Astrocyte of the hippocampus (primary cell): ENCODE measurements at regions not wholly inside any gene's neighbourhood (a gene's known extent, or its start where the extent isn't known, plus 50 kb on each side); places are given as distances from the start of the nearest gene placed in this dataset.

Experiments used
- DNase-seq: peaks from one replicate; pipeline ENCODE4 v3.0.0; 2011; ENCODE audit warnings: low read depth, low spot score

DNA sequence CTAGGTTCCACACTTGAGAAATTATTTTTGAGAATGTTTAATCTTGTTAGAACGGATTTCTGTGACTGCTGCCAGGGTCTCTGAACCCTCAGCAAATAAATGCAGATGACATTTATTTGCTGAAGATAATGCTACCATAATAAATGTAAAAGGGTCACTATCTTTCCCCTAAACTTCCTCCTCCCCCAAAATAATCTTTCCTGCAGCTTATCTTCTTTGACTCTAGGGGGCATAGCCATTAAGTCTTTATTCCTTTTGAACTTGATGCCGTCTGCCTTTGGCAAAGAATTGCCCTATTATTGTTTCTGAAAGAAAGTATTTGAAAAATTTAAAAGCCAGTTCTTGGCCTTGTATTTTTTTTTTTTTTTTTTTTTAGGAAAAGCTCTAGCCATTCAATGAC lies 63.6 kb upstream of the ACSL3 start:
- peak; percentile 60 for DNase-seq

DNA sequence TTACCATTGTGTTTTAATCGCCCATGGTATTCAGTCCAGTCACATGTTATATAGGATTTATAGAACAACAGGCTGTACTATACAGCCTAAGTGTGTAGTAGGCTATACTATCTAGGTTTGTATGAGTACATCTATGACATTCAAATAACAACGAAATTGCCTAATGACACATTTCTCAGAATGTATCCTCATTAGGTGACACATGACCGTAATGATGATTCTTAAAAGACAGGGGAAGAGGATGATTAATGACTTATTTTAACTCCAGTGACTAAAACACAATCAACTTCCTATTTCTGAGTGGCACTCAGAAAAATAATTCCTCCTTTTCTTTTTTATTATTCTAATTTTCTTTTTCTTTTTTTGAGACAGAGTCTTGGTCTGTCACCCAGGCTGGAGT lies 63.0 kb upstream of the ACSL3 start:
- DNase-seq, result no peak

DNA sequence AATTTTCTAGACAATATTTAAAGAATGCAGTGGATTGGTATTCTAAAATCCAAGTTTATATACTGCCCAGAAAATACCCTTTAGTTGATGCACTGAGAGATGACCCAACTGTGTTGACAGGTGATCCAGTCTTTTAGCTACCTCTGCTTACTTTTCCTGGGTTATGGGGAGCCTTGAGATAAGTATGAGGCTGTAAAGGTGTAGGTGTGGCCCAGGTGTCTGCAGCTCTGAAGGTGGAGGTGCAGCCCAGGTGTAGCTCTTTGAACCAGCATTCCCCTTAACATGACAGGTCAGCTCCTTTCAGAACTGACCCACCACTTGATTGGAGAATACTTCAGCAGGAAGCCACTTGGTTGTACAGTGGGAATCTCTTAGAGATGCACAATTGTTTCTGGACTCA lies 62.3 kb upstream of the ACSL3 start:
- DNase-seq, result no peak

DNA sequence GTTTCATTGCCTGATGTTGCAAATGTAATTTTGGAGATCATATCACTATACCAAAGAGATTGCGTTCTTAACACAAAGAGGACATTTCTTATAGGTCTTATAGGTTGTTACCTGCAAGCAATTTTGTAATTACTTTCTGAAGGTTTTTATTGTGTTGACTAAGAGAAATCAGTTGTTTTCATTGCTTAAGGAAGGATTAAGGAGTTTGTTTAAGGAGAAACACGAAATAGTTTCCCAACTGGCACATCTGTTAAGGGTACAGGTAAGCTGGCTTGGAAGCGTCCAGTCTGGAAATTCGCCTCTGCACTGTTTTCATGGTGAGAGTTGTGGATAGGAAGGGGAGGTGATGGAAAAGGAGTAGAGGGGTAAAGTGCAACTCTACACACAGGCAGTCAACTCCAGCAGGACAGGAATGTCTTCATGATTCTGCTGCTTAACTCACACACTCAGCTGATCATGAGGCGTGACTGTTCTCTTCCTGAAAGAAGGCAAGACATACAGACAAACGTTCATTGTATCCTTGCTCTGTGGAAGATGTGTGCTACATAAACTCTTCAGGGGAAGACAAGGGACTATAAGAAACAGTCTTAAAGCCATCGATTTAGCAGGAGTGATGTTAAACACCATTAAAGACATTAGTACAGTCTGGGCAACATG lies 61.4 kb upstream of the ACSL3 start:
- DNase-seq, result no peak

DNA sequence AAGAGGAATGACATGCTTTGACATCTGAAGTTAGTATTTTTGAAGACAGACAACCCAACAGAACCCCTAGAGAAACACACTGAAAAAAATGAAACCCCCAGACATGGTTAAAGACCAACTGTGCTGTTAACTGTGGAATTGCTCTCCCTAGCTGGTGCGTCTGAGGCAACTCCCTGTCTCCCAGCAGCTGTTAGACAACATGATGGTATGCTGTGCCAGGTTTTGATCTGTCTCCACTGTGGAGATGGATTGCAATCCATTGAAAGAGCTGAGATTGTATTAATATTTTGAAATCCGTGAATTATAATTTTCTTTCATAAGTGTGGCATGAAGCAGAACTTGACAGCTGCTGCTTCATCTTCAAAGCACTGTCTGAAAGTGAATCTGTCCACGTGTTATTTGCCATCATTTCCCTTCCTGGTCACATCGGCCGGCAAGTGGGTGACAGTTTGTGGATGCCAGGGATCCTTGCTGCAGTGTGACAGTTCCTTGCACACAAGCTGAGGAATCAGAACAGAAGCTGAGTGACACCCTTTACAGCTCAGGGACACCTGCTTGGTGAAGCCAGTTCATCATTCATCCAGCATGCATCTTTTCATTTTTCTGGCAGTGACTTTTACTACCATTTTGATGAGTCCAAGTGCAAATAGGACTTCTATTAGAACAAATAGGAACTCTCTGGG lies 58.2 kb upstream of the ACSL3 start:
- no peak for DNase-seq

DNA sequence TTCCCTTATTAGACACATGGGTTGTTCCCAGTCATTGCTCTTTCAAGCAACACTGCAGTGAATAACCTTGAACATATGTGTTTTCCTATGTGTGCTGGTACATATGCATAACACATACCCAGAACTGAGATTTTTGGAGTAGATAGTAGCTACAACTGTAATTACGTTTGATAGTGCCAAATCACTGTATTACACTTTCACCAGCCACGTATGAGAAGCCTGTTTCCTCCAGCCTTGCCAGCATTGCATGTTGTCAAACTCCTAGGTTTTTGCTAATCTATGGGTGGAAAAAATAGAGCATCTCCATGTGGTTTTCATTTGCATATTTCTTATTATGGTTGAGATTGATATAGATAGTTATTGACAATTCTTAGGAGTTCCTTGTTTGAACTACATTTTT lies 56.5 kb upstream of the ACSL3 start:
- DNase-seq, result no peak

DNA sequence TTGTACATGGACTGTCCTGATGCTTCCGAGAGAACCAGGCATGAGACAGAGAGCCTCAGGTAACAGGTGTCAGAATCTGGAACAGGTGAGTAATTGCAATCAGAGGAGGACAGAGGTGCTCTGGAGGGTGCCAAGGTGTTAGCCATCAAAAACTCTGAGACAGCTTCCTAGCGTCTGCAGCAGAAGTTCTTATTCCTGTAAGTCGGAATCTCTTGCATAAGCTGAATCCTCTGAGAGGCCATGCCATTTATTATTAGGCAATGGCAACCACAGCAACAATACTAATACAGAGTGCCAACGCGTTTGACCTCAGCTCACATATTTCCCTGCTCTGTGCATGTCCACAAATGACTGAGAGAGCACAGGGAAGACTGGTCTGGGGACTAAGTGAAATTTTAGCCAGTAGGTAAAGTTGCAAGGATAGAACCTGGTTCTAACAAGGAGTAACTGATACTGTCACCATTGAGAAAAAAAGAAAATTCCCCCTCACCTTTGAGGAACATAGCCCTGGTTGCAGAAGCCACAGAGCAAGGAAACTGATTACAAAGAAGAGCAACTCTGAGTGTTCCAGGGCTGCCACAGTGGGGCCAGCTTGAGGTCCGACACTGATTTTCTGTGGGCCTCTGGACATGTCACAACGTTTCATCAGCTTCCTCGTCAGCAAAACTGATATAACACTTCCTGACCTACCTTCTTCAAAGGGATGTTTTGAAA lies 55.1 kb upstream of the ACSL3 start:
- no peak for DNase-seq

DNA sequence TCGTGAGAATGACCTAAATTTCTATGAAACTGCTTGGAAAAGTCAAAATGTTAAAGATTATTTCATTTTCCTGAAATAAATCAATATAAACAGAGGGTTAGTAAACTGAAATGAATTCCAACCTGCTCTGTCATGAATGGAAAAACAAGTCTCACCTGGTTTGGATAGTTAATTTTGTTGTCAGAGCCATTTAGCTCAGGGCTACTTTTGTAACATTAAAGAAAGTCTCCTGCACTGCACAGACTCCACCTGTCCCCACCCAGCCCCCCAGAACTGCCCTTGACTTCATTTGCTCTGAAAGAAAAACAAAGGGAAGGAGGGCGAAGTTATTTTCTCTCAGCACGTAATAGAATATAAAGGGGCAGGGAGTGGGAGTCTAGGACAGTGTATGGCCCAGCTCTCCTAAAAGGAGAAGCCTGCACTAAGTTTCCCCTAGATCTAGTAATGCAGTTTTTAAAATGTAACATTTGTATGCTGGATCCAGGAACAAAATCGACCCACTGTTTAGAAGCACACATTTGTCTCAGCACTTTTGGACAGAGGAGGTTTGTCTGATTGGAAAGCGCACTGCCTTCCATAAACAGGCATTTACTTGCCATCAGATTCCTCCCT lies 54.2 kb upstream of the ACSL3 start:
- no peak for DNase-seq

DNA sequence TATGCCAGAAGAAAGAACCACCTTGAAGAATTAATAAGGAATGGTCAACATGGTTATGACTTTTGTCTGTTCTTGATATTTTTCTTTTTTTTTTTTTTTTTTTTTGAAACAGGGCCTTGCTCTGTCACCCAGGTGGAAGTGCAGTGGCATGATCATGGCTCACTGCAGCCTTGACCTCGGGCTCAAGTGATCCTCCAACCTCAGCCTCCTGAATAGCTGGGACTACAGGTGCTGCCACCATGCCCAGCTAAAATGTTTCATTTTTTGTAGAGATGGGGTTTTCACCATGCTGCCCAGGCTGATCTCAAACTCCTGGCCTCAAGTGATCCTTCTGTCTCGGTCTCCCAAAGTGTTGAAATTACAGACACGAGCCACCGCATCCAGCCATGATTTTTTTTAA lies 53.4 kb upstream of the ACSL3 start:
- DNase-seq, result no peak

DNA sequence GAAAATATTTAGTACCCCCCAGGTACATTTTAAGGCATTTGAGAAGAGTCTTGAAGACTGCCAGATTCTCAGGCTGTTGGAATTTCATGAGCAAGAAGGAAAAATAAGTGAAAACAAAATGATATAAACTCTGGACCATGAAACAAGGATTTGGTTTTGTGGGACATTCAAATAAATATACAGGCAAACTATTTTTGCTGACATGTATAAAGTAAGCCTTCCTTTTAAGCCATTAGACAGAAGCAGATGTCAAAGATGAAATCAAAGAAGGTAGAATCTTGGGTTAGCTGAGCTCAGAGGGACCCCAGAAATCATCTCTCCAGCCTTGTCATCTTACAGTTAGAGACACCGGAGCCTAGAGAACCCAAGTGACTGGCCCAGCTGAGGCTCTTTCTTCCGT lies 51.3 kb upstream of the ACSL3 start:
- no peak for DNase-seq

DNA sequence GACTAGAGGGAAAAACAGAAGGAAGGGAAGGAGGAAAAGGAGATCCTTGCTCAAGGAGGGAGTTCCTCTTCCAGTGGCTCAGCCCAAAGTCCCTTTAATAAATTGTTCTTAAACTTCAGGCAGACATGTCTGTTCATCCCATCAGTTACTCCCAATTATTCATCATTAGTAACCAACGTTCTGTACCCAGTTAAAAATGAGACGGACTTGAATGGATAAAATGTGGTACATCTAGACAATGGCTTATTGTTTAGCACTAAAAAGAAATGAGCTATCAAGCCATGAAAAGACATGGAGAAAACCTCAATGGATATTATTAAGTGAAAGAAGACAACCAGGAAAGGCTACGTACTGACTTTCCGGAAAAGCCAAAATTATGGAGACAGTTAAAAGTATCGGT lies 50.8 kb upstream of the ACSL3 start:
- DNase-seq, result no peak
